ENCODE measurements at regions not wholly inside any gene's neighbourhood (a gene's known extent, or its start where the extent isn't known, plus 50 kb on each side); places are given as distances from the start of the nearest gene placed in this dataset.
"Not testable (repeated sequence)": the region's sequence is repeated elsewhere in the genome, so short reads cannot be mapped to it uniquely, and the experiment has no call there.

GRCh38 chr2:239641904-239642303 lies 241.1 kb upstream of the HDAC4 start:
- TF ChIP-seq CTCF, POLR2A (IDR thresholded peaks at IDR 0.05): not testable (repeated sequence)
